ENCODE measurements at regions not wholly inside any gene's neighbourhood (a gene's known extent, or its start where the extent isn't known, plus 50 kb on each side); places are given as distances from the start of the nearest gene placed in this dataset.

GRCh38 chr1:185645162-185645640 is 89.0 kb upstream of the HMCN1 start:
- no peak for DNase-seq

- no peak for DNase-seq
Measured at GRCh38 chr1:185644531-185644930, 89.7 kb upstream of the HMCN1 start.

- no peak for DNase-seq
Measured at GRCh38 chr1:185636848-185637247, 97.3 kb upstream of the HMCN1 start.

GRCh38 chr1:185634704-185635103 is 99.5 kb upstream of the HMCN1 start:
- DNase-seq, result no peak

- no peak for DNase-seq
Measured at GRCh38 chr1:185632659-185633423, 101.3 kb upstream of the HMCN1 start.

- DNase-seq, result no peak
Measured at GRCh38 chr1:185631843-185632242, 102.3 kb upstream of the HMCN1 start.

- DNase-seq, result no peak
Measured at GRCh38 chr1:185627761-185628501, 106.3 kb upstream of the HMCN1 start.

GRCh38 chr1:185627171-185627570 is 107.0 kb upstream of the HMCN1 start:
- no peak for DNase-seq

- DNase-seq, result no peak
Measured at GRCh38 chr1:185626344-185626743, 107.8 kb upstream of the HMCN1 start.

- DNase-seq, result no peak
Measured at GRCh38 chr1:185610954-185611353, 123.2 kb upstream of the HMCN1 start.

GRCh38 chr1:185608177-185608576 is 126.0 kb upstream of the HMCN1 start:
- no peak for DNase-seq

- no peak for DNase-seq
Measured at GRCh38 chr1:185603158-185603557, 131.0 kb upstream of the HMCN1 start.

GRCh38 chr1:185601189-185601588 is 133.0 kb upstream of the HMCN1 start:
- no peak for DNase-seq

GRCh38 chr1:185600641-185601040 is 133.6 kb upstream of the HMCN1 start:
- no peak for DNase-seq

GRCh38 chr1:185598332-185598731 is 135.9 kb upstream of the HMCN1 start:
- no peak for DNase-seq

GRCh38 chr1:185595835-185596667 is 138.1 kb upstream of the HMCN1 start:
- no peak for DNase-seq

- DNase-seq, result no peak
Measured at GRCh38 chr1:185594786-185595410, 139.3 kb upstream of the HMCN1 start.

GRCh38 chr1:185593271-185593670 is 140.9 kb upstream of the HMCN1 start:
- DNase-seq, result no peak

- no peak for DNase-seq
Measured at GRCh38 chr1:185585770-185586169, 148.4 kb upstream of the HMCN1 start.

GRCh38 chr1:185581961-185582725 is 152.0 kb upstream of the HMCN1 start:
- no peak for DNase-seq

GRCh38 chr1:185581020-185581419 is 153.2 kb upstream of the HMCN1 start:
- no peak for DNase-seq

GRCh38 chr1:185578293-185578692 is 155.9 kb upstream of the HMCN1 start:
- DNase-seq, result no peak
